IMR-90 (cell line): ENCODE measurements at regions not wholly inside any gene's neighbourhood (a gene's known extent, or its start where the extent isn't known, plus 50 kb on each side); places are given as distances from the start of the nearest gene placed in this dataset.

Experiments
- ATAC-seq: fragments of 200-7000 bp; cut with Tn5 transposase; 2 replicates; pipeline ENCODE4 v1.9.1; 2020; ENCODE audit warnings: low read depth, mild to moderate bottlenecking, moderate library complexity
- BruUV-seq: library from RNA; stranded (reverse); fragments of 400-500 nt; replicated peaks from 2 replicates; lab custom pipeline; 2021; lab: Mats Ljungman, UMichigan
- CTCF ChIA-PET: fragments of 300-600 bp; formaldehyde crosslinking; extraction: SDS; loops from one replicate; lab custom pipeline; 2021; ENCODE audit warnings: antibody characterized with exemption; lab: Yijun Ruan, JAX
- POLR2A ChIA-PET: fragments of 300-600 bp; sonication (Branson Sonifier 250); formaldehyde crosslinking; loops from one replicate; lab custom pipeline; 2022; ENCODE audit warnings: antibody characterized with exemption; ENCODE audit not compliant: unreplicated experiment; lab: Charles Lee
- DNase-seq: peaks from one replicate; pipeline ENCODE4 v3.0.0; 2013
- H2AFZ ChIP-seq: replicated peaks from 2 replicates; pipeline ENCODE3; 2013; ENCODE audit warnings: low read length, mild to moderate bottlenecking; ENCODE audit not compliant: poor library complexity
- H2AK5ac ChIP-seq: 2 replicates; pipeline ENCODE4 v1.6.1; 2013; ENCODE audit warnings: low read depth, low read length, inconsistent platforms
- H2AK9ac ChIP-seq: replicated peaks from 2 replicates; pipeline ENCODE3; 2013; ENCODE audit warnings: mild to moderate bottlenecking, low read depth, low read length, moderate library complexity; ENCODE audit not compliant: poor library complexity
- H2BK120ac ChIP-seq: 2 replicates; pipeline ENCODE4 v1.6.1; 2013; ENCODE audit warnings: low read depth, low read length, inconsistent platforms
- H2BK15ac ChIP-seq: 3 replicates; pipeline ENCODE4 v1.6.1; 2013; ENCODE audit warnings: low read depth, low read length, inconsistent platforms
- H2BK20ac ChIP-seq: 2 replicates; pipeline ENCODE4 v1.6.1; 2013; ENCODE audit warnings: low read depth, mild to moderate bottlenecking, inconsistent platforms, low read length, moderate library complexity
- H2BK5ac ChIP-seq: 2 replicates; pipeline ENCODE4 v1.6.1; 2013; ENCODE audit warnings: mild to moderate bottlenecking, low read depth, low read length, inconsistent platforms; ENCODE audit not compliant: poor library complexity, severe bottlenecking
- H3K14ac ChIP-seq: replicated peaks from 2 replicates; pipeline ENCODE4 v1.6.1; 2013; ENCODE audit warnings: low read depth, low read length, inconsistent platforms
- H3K18ac ChIP-seq: 2 replicates; pipeline ENCODE4 v1.6.1; 2013; ENCODE audit warnings: low read depth, low read length, control low read depth
- H3K23ac ChIP-seq: 2 replicates; pipeline ENCODE4 v1.6.1; 2013; ENCODE audit warnings: low read depth, low read length, inconsistent platforms
- H3K27ac ChIP-seq: 2 replicates; pipeline ENCODE4 v1.5.1; 2013; ENCODE audit warnings: mild to moderate bottlenecking, control low read depth, low read length; ENCODE audit not compliant: insufficient read depth
- H3K27me3 ChIP-seq: 2 replicates; pipeline ENCODE4 v1.6.1; 2013; ENCODE audit warnings: low read length; ENCODE audit not compliant: control insufficient read depth, insufficient read depth
- H3K36me3 ChIP-seq: 2 replicates; pipeline ENCODE4 v1.6.1; 2013; ENCODE audit warnings: low read length, mixed read lengths; ENCODE audit not compliant: control insufficient read depth, insufficient read depth
- H3K4ac ChIP-seq: 2 replicates; pipeline ENCODE4 v1.6.1; 2013; ENCODE audit warnings: low read depth, low read length, inconsistent platforms
- H3K4me1 ChIP-seq: 2 replicates; pipeline ENCODE4 v1.6.1; 2013; ENCODE audit warnings: low read length, mixed read lengths; ENCODE audit not compliant: control insufficient read depth, insufficient read depth
- H3K4me2 ChIP-seq: 2 replicates; pipeline ENCODE4 v1.6.1; 2013; ENCODE audit warnings: low read depth, mild to moderate bottlenecking, control low read depth, low read length, moderate library complexity
- H3K4me3 ChIP-seq: 2 replicates; pipeline ENCODE4 v1.5.1; 2013; ENCODE audit warnings: low read depth, mild to moderate bottlenecking, control low read depth, low read length, moderate library complexity; ENCODE audit not compliant: insufficient read depth
- H3K56ac ChIP-seq: 2 replicates; pipeline ENCODE4 v1.6.1; 2013; ENCODE audit warnings: low read length, inconsistent platforms; ENCODE audit not compliant: insufficient read depth; ENCODE audit errors: extremely low read depth
- H3K79me1 ChIP-seq, 2 experiments: 2 replicates each; pipeline ENCODE4 v1.6.1; 2013; ENCODE audit warnings: low read length in 2 of 2, inconsistent platforms in 1 of 2, low read depth in 1 of 2
- H3K9ac ChIP-seq: 2 replicates; pipeline ENCODE4 v1.6.1; 2013; ENCODE audit warnings: low read depth, low read length, control low read depth
- H3K9me1 ChIP-seq: 2 replicates; pipeline ENCODE4 v1.6.1; 2013; ENCODE audit warnings: low read length, inconsistent platforms; ENCODE audit not compliant: insufficient read depth
- H3K9me3 ChIP-seq: 2 replicates; pipeline ENCODE4 v1.6.1; 2013; ENCODE audit warnings: low read length; ENCODE audit not compliant: control insufficient read depth, insufficient read depth
- H4K20me1 ChIP-seq: 2 replicates; pipeline ENCODE4 v1.6.1; 2013; ENCODE audit warnings: low read length, inconsistent platforms; ENCODE audit not compliant: insufficient read depth
- H4K5ac ChIP-seq: 2 replicates; pipeline ENCODE4 v1.6.1; 2013; ENCODE audit warnings: mild to moderate bottlenecking, low read depth, low read length, control low read depth
- H4K8ac ChIP-seq, 2 experiments: 2 replicates each; pipeline ENCODE4 v1.6.1; 2013; ENCODE audit warnings: low read depth in 2 of 2, low read length in 2 of 2, control low read depth in 1 of 2, inconsistent platforms in 1 of 2
- H4K91ac ChIP-seq: 2 replicates; pipeline ENCODE4 v1.6.1; 2013; ENCODE audit warnings: low read depth, low read length, inconsistent platforms; ENCODE audit not compliant: insufficient read depth
- MAFK ChIP-seq: IDR thresholded peaks from 2 replicates; pipeline ENCODE4 v1.6.1; 2012; ENCODE audit warnings: low read depth, low read length, improper control_type of control experiment
- MAZ ChIP-seq: IDR thresholded peaks from 2 replicates; pipeline ENCODE4 v1.6.1; 2012; ENCODE audit warnings: low read depth, mild to moderate bottlenecking, low read length, improper control_type of control experiment, moderate library complexity, borderline replicate concordance
- NFE2L2 ChIP-seq: fragments of 150-350 bp; IDR thresholded peaks from 2 replicates; pipeline ENCODE4 v1.6.1; 2016; ENCODE audit warnings: low read depth, mild to moderate bottlenecking, low read length
- RAD21 ChIP-seq: IDR thresholded peaks from 2 replicates; pipeline ENCODE4 v1.6.1; 2012; ENCODE audit warnings: low read length, improper control_type of control experiment
- WGBS, 2 experiments: methylation state at CpG; one replicate each; pipeline versions ENCODE4 v1.1.5 to v1.1.7; 2013; ENCODE audit warnings: missing lambda C conversion rate in 2 of 2; ENCODE audit not compliant: insufficient read length in 1 of 2; ENCODE audit errors: extremely low coverage in 2 of 2; 5-methylcytosine and 5-hydroxymethylcytosine counted together
- dilution Hi-C: fragments of 300-500 bp; cut with HindIII; formaldehyde crosslinking; loops from one replicate; pipeline ENCODE4 v1.14.3; 2018; ENCODE audit warnings: low sequenced_read_pairs; ENCODE audit not compliant: unreplicated experiment
- in situ Hi-C: fragments of 300-500 bp; cut with MboI; formaldehyde crosslinking; loops from 3 replicates; pipeline ENCODE4 v1.14.3; 2019; ENCODE audit warnings: low sequenced_read_pairs, inconsistent platforms, mixed read lengths
- intact Hi-C: fragments of 100-400 bp; cut with micrococcal nuclease; formaldehyde crosslinking; loops from 2 replicates; pipeline ENCODE4 v1.10.0; 2022

DNA sequence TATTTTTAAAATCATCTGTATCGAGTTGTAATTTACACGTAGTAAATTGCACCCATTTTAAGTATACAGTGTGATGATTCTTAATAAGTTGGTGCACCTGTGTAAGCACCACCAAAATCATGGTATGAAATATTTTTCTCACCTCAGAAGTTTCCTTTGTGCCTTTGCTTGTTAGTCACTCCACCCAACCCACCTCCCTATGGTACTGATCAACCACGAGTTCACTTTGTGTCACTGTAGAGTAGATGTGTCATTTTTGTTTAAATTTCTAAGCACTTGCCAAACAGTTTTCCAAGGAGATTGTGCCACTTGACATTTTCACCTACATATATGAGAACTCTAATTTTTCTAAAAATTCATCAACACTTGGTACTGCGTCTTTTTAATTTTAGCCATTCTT is 806.5 kb downstream of the TLR4 start:
- no peak overlapping the region for H2BK5ac ChIP-seq
- ChIA-PET CTCF (no interaction called here), POLR2A (no interaction called here)
- H4K8ac ChIP-seq, result no peak overlapping the region
- no peak overlapping the region for H2BK20ac ChIP-seq
- no peak overlapping the region for H2AK5ac ChIP-seq
- dilution Hi-C loops, result no loop called here
- no peak overlapping the region for H3K4me3 ChIP-seq
- no TSS peak for BruUV-seq
- no peak overlapping the region for H3K23ac ChIP-seq
- H3K27ac ChIP-seq, result no peak overlapping the region
- no peak overlapping the region for H4K91ac ChIP-seq
- no peak overlapping the region for H2BK120ac ChIP-seq
- no peaks in the 10 kb centered on the region for H3K79me1 ChIP-seq
- WGBS, 2 experiments, result no CpG with 5 or more reads among the region's 4 CpGs
- no peak overlapping the region for H2AK9ac ChIP-seq
- no peak overlapping the region for H3K4me2 ChIP-seq
- in situ Hi-C loops, result no loop called here
- no peak overlapping the region for H3K18ac ChIP-seq
- H3K9ac ChIP-seq, result no peak overlapping the region
- no peak overlapping the region for H3K4ac ChIP-seq
- H4K5ac ChIP-seq, result no peak overlapping the region
- H3K14ac ChIP-seq, result no peak overlapping the region
- TF ChIP-seq RAD21, result no peak
- TF ChIP-seq MAFK, result no peak
- no peak for TF ChIP-seq MAZ
- TF ChIP-seq NFE2L2, result no peak
- intact Hi-C loops, result no loop called here
- no peaks in the 10 kb centered on the region for H4K20me1 ChIP-seq
- DNase-seq (no peak), ATAC-seq (no peak)
- no peak overlapping the region for H2AFZ ChIP-seq
- H3K27me3 ChIP-seq, result no peaks in the 10 kb centered on the region
- no peaks in the 10 kb centered on the region for H3K4me1 ChIP-seq
- no peak overlapping the region for H3K56ac ChIP-seq
- no peak overlapping the region for H2BK15ac ChIP-seq
- no peaks in the 10 kb centered on the region for H3K9me1 ChIP-seq
- no peaks in the 10 kb centered on the region for H3K36me3 ChIP-seq
- peaks cover 7% of the 10 kb centered on the region for H3K9me3 ChIP-seq
